Suprapubic skin (tissue), 3 donors: ENCODE measurements at regions not wholly inside any gene's neighbourhood (a gene's known extent, or its start where the extent isn't known, plus 50 kb on each side); places are given as distances from the start of the nearest gene placed in this dataset.

Source experiments
- EP300 ChIP-seq: sonication (generic); formaldehyde crosslinking; IDR thresholded peaks from one replicate; pipeline ENCODE4 v1.6.1; 2017; ENCODE audit warnings: antibody characterized with exemption
- POLR2A ChIP-seq, 2 donors: fragments of 450-650 bp; IDR thresholded peaks; one replicate each; pipeline ENCODE4 v1.6.1; 2017; ENCODE audit warnings: antibody characterized with exemption in 2 of 2, mild to moderate bottlenecking in 2 of 2, moderate library complexity in 2 of 2
- TF ChIP-seq, protein P1 (sequence below), 2 donors: fragments of 200-600 bp in 1 of 2; fragments of 450-650 bp in 1 of 2; sonication (generic) in 1 of 2; IDR thresholded peaks; one replicate each; pipeline ENCODE4 v1.5.1; 2016 to 2019; ENCODE audit warnings: antibody characterized with exemption in 2 of 2, mild to moderate bottlenecking in 1 of 2, moderate library complexity in 1 of 2

DNA sequence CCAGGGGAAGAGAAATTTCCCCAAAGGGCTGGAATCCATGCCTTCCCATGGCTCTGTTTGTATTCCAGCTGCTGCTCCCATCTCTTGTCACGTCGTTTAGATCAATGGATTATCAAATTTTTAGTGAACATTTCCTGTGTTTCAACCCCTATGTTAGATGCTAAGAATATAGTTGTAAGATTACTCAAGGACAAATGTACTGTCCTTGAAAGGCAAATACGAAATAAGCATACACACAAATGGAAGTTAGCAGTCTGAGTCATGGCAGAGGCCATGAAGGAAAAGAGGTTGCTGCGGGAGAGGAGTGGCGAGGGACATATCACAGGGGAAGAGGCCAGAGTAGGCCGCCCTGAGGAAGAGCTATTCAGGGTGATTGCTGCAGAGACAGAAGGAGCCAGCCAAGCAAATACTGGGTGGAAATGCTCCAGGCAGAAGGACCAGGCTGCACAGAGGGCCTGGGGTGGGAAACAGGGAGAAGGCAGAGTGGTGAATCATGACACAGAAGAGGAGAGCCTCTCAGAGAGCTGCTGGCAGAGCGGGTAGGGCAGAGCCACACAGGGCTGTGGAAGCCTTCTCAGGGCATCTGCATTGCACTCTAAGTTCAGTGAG, 219.2 kb upstream of the LRFN2 start:
- TF ChIP-seq, protein P1, sequence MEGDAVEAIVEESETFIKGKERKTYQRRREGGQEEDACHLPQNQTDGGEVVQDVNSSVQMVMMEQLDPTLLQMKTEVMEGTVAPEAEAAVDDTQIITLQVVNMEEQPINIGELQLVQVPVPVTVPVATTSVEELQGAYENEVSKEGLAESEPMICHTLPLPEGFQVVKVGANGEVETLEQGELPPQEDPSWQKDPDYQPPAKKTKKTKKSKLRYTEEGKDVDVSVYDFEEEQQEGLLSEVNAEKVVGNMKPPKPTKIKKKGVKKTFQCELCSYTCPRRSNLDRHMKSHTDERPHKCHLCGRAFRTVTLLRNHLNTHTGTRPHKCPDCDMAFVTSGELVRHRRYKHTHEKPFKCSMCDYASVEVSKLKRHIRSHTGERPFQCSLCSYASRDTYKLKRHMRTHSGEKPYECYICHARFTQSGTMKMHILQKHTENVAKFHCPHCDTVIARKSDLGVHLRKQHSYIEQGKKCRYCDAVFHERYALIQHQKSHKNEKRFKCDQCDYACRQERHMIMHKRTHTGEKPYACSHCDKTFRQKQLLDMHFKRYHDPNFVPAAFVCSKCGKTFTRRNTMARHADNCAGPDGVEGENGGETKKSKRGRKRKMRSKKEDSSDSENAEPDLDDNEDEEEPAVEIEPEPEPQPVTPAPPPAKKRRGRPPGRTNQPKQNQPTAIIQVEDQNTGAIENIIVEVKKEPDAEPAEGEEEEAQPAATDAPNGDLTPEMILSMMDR (IDR thresholded peaks at IDR 0.05): no peak
- TF ChIP-seq POLR2A (IDR thresholded peaks at IDR 0.05): no peak
- TF ChIP-seq EP300: no peak
